Breast epithelium (tissue), 4 donors: ENCODE measurements at regions not wholly inside any gene's neighbourhood (a gene's known extent, or its start where the extent isn't known, plus 50 kb on each side); places are given as distances from the start of the nearest gene placed in this dataset.

Experiments
- DNase-seq, 2 donors: peaks; one replicate each; pipeline ENCODE4 v3.0.0-alpha.2; 2019; ENCODE audit warnings: low spot score in 2 of 2
- H3K27ac ChIP-seq, 2 donors: fragments of 200-600 bp; sonication (generic) in 1 of 2; one replicate each; pipeline ENCODE4 v1.5.1; 2016 to 2019; ENCODE audit warnings: mild to moderate bottlenecking in 1 of 2
- H3K27me3 ChIP-seq, 2 donors: fragments of 200-600 bp; sonication (generic) in 1 of 2; one replicate each; pipeline versions ENCODE4 v1.5.1 to v1.6.0; 2017 to 2019; ENCODE audit warnings: control low read depth in 1 of 2, mild to moderate bottlenecking in 1 of 2
- H3K36me3 ChIP-seq: fragments of 200-600 bp; one replicate; pipeline ENCODE4 v1.5.1; 2019
- H3K4me1 ChIP-seq, 2 donors: fragments of 200-600 bp; sonication (generic); one replicate each; pipeline ENCODE4 v1.5.1; 2016 to 2019; ENCODE audit warnings: control low read depth in 1 of 2
- H3K4me3 ChIP-seq, 3 donors: fragments of 200-600 bp; sonication (generic); 1 replicate in 2 of 3; 2 replicates in 1 of 3; pipeline ENCODE4 v1.5.1; 2016 to 2019; ENCODE audit warnings: mild to moderate bottlenecking in 3 of 3, moderate library complexity in 2 of 3
- H3K9me3 ChIP-seq, 2 donors: fragments of 200-600 bp; sonication (generic) in 1 of 2; one replicate each; pipeline ENCODE4 v1.5.1; 2016 to 2019; ENCODE audit warnings: control low read depth in 1 of 2
- CTCF ChIP-seq, 3 donors: fragments of 450-650 bp; IDR thresholded peaks; one replicate each; pipeline ENCODE4 v1.5.1; 2016 to 2017; ENCODE audit warnings: antibody characterized with exemption in 3 of 3, mild to moderate bottlenecking in 3 of 3, moderate library complexity in 3 of 3
- POLR2A ChIP-seq: fragments of 450-650 bp; IDR thresholded peaks from one replicate; pipeline ENCODE4 v1.6.1; 2016; ENCODE audit warnings: antibody characterized with exemption, mild to moderate bottlenecking, moderate library complexity
- POLR2AphosphoS5 ChIP-seq, 3 donors: sonication (generic); formaldehyde crosslinking; IDR thresholded peaks; one replicate each; pipeline ENCODE4 v1.6.1; 2017; ENCODE audit warnings: antibody characterized with exemption in 3 of 3
- intact Hi-C: fragments of 100-400 bp; cut with DNase I; formaldehyde crosslinking; loops from one replicate; pipeline ENCODE4 v1.15.1; 2023; ENCODE audit warnings: low total_unique reads

GRCh38 chr19:32012206-32012605 is 333.2 kb upstream of the ZNF507 start:
- intact Hi-C loops: no loop called here
- H3K27me3 ChIP-seq: no peaks in the 10 kb centered on the region
- no peaks in the 10 kb centered on the region for H3K36me3 ChIP-seq
- TF ChIP-seq POLR2A (no peak), CTCF (IDR thresholded peaks at IDR 0.05) (no peak), POLR2AphosphoS5 (IDR thresholded peaks at IDR 0.05) (no peak)
- H3K4me1 ChIP-seq: no peaks in the 10 kb centered on the region
- H3K27ac ChIP-seq: no peak overlapping the region
- no peak overlapping the region for H3K4me3 ChIP-seq
- DNase-seq: no peak
- no peaks in the 10 kb centered on the region for H3K9me3 ChIP-seq

GRCh38 chr19:32012886-32013631 is 332.4 kb upstream of the ZNF507 start:
- TF ChIP-seq POLR2A (no peak), CTCF (IDR thresholded peaks at IDR 0.05) (no peak), POLR2AphosphoS5 (IDR thresholded peaks at IDR 0.05) (no peak)
- Histone ChIP-seq H3K27me3 (no peaks in the 10 kb centered on the region), H3K27ac (no peak overlapping the region), H3K4me1 (no peaks in the 10 kb centered on the region), H3K36me3 (no peaks in the 10 kb centered on the region), H3K4me3 (no peak overlapping the region), H3K9me3 (no peaks in the 10 kb centered on the region)
- intact Hi-C loops: no loop called here
- DNase-seq: no peak

DNA sequence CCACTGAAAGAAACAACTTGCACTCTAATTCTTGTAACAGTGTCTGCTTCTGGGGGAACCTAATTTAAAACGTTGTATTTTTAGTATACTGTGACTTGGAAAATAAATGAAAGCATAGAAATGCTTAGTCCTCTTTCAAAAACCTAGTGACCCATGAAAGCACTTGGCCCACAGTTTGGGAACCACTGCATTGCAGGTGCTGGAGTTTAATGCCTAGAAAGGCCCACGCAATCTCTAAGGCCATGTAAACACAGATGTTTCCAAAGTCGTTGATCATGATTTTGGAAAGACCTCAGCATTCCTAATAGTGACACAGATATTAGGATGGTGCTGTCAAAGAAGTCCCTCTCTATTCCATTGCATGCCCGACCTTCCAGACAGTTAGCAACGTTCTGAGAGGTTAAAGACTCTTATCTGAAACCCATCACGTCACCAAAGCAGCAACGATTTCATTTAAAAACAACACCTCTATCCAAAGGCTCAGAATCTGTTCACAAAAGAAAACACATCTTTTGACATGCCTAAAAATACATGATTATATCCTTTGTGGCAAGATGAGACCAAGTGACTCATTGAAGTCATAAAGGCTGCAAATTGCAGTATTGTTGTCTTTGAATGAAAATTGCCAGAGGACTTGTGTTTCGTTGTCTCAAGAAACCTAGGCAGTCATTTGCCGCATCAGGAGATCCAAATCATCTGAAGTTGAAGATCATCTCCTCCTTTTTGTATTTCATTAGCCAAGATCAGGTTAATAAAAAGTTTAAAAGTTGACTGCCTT is 328.0 kb upstream of the ZNF507 start:
- no peak for TF ChIP-seq CTCF (IDR thresholded peaks at IDR 0.05)
- TF ChIP-seq POLR2AphosphoS5 (IDR thresholded peaks at IDR 0.05): no peak
- no peak for TF ChIP-seq POLR2A
- Histone ChIP-seq H3K9me3 (no peaks in the 10 kb centered on the region), H3K36me3 (no peaks in the 10 kb centered on the region), H3K4me1 (no peaks in the 10 kb centered on the region), H3K27me3 (no peaks in the 10 kb centered on the region), H3K4me3 (no peak overlapping the region), H3K27ac (no peak overlapping the region)
- DNase-seq: no peak
- intact Hi-C loops: no loop called here

DNA sequence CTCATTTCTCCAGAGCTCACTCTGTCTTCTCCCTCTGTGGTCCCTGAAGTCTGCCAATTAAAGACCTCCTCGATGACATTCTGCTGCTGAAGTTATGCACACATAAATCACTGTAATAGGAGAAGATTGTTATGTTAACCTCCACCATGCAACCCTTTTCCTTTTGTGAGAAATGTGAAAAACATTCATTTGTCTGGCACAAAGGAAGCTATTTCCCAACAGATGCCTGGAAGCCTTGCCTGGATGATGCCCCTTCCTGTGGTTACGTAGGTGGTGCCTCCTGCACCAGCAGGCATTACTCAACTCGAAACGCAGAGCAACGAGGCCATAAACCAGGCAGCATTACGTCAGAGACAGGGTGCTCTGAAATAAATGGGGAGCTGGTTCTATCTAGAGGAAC is 327.4 kb upstream of the ZNF507 start:
- Histone ChIP-seq H3K4me1 (peaks cover 0 to 6% of the 10 kb centered on the region in 2 donors), H3K36me3 (no peaks in the 10 kb centered on the region), H3K27ac (no peak overlapping the region), H3K9me3 (no peaks in the 10 kb centered on the region), H3K27me3 (no peaks in the 10 kb centered on the region), H3K4me3 (no peak overlapping the region)
- TF ChIP-seq POLR2A (no peak), POLR2AphosphoS5 (IDR thresholded peaks at IDR 0.05) (no peak), CTCF (IDR thresholded peaks at IDR 0.05) (no peak)
- intact Hi-C loops: no loop called here
- DNase-seq: peak in 1 of 2 donors; percentile 24

GRCh38 chr19:32020538-32020937 is 324.9 kb upstream of the ZNF507 start:
- intact Hi-C loops: no loop called here
- Histone ChIP-seq H3K9me3 (no peaks in the 10 kb centered on the region), H3K4me3 (no peak overlapping the region), H3K4me1 (peaks cover 0 to 7% of the 10 kb centered on the region in 2 donors), H3K27me3 (no peaks in the 10 kb centered on the region), H3K36me3 (no peaks in the 10 kb centered on the region), H3K27ac (no peak overlapping the region)
- TF ChIP-seq POLR2AphosphoS5 (IDR thresholded peaks at IDR 0.05) (no peak), CTCF (IDR thresholded peaks at IDR 0.05) (no peak), POLR2A (no peak)
- DNase-seq: no peak
